ENCODE measurements at regions not wholly inside any gene's neighbourhood (a gene's known extent, or its start where the extent isn't known, plus 50 kb on each side); places are given as distances from the start of the nearest gene placed in this dataset.

DNA sequence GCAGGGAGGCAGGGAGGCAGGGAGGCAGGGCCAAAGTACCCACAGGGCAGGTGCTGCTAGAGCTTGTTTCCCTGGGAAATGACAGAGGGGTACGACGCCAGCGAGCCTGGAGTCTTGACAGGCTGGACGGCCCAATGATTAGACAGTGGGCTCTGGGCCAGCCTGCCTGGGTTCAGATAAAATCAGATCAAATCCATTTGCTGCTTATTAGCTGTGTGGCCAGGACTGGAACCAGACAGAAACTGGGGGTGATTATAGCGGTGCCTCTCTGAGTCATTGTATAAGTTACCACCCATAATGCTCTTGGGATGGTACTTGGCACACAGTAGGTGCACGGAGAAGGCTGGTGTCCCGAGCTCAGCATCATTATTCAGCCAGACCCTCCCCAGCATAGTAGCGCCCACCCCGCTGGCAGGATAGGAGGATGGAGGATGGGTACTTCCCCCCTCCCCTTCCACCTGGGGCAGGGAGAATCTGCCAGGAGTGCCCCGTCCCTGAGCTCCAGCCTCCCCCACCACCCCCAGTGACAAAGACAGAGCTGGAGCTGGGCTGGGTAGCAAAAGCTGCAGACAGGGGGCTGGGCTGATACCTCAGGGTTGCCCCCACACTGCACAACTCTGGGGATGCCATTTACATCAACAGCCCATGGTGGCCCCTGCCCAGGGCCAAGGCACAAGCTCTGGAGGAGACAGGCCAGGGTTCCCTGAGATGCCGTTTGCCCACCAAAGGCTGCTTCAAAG is 77.6 kb upstream of the TNRC6C start:
- Histone ChIP-seq H3K4me3 (ENCODE audit: low read depth, low read length) (no peak overlapping the region), H3K4me1 (ENCODE audit: control insufficient read depth, insufficient read depth, low read length) (no peaks in the 10 kb centered on the region), H3K36me3 (ENCODE audit: control insufficient read depth in 2 of 2, insufficient read depth in 1 of 2, low read length in 2 of 2) (no peaks in the 10 kb centered on the region), H3K27ac (ENCODE audit: extremely low read depth, low read depth, low read length) (no peak overlapping the region), H3K9me3 (ENCODE audit: control insufficient read depth, insufficient read depth, low read depth, low read length) (no peaks in the 10 kb centered on the region)
- TF ChIP-seq HOXD13 (CRISPR knock-in tag; IDR thresholded peaks at IDR 0.05; ENCODE audit: borderline replicate concordance) (no peak), SALL2 (tag by site-specific recombination; IDR thresholded peaks at IDR 0.05; ENCODE audit: borderline replicate concordance) (no peak), ZFP3 (tag by site-specific recombination; IDR thresholded peaks at IDR 0.05; ENCODE audit: low read depth) (no peak), SCRT1 (tag by site-specific recombination; IDR thresholded peaks at IDR 0.05; ENCODE audit: borderline replicate concordance) (no peak)
- TF ChIP-seq, protein P1, sequence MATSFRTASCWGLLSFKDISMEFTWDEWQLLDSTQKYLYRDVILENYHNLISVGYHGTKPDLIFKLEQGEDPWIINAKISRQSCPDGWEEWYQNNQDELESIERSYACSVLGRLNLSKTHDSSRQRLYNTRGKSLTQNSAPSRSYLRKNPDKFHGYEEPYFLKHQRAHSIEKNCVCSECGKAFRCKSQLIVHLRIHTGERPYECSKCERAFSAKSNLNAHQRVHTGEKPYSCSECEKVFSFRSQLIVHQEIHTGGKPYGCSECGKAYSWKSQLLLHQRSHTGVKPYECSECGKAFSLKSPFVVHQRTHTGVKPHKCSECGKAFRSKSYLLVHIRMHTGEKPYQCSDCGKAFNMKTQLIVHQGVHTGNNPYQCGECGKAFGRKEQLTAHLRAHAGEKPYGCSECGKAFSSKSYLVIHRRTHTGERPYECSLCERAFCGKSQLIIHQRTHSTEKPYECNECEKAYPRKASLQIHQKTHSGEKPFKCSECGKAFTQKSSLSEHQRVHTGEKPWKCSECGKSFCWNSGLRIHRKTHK (tag by site-specific recombination; IDR thresholded peaks at IDR 0.05): no peak
- TF ChIP-seq, protein P2, sequence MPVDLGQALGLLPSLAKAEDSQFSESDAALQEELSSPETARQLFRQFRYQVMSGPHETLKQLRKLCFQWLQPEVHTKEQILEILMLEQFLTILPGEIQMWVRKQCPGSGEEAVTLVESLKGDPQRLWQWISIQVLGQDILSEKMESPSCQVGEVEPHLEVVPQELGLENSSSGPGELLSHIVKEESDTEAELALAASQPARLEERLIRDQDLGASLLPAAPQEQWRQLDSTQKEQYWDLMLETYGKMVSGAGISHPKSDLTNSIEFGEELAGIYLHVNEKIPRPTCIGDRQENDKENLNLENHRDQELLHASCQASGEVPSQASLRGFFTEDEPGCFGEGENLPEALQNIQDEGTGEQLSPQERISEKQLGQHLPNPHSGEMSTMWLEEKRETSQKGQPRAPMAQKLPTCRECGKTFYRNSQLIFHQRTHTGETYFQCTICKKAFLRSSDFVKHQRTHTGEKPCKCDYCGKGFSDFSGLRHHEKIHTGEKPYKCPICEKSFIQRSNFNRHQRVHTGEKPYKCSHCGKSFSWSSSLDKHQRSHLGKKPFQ (tag by site-specific recombination; IDR thresholded peaks at IDR 0.05): no peak
- ChIA-PET POLR2A (interaction anchor here (0.5 to 1.5 kb wide), 2 partner anchors 18 to 78 kb away, joined by 3 to 7 read pairs; partner anchors contain the start of gene TNRC6C), CTCF (interaction anchor here (0.6 to 1.4 kb wide), 3 partner anchors 138 to 1064 kb away, joined by 3 to 5 read pairs (median 3); no protein-coding TSS in a partner anchor)

DNA sequence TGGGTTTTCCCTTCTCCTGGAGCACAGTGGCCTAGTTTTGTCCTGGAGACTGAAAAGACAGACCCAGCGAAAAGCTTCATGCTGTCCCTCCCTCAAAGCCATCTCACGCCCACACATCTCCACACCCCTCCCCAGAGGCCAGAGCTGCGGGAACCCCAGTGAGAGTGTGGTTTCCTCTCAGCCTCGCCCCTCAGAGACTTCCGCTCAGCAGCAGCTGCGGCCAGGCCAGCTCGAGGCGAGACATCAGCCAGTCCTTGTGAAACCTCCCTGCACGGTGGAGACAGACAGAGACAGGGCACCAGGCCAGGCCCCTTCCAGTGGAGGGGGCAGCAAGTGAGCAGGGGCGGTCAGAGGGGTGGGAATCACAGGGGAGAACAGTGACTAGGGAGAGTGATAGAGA is 77.0 kb upstream of the TNRC6C start:
- TF ChIP-seq, protein P3, sequence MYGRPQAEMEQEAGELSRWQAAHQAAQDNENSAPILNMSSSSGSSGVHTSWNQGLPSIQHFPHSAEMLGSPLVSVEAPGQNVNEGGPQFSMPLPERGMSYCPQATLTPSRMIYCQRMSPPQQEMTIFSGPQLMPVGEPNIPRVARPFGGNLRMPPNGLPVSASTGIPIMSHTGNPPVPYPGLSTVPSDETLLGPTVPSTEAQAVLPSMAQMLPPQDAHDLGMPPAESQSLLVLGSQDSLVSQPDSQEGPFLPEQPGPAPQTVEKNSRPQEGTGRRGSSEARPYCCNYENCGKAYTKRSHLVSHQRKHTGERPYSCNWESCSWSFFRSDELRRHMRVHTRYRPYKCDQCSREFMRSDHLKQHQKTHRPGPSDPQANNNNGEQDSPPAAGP (tag by site-specific recombination; IDR thresholded peaks at IDR 0.05): peak; percentile 50; the same call in 1 of the 2 replicates
- TF ChIP-seq ZNF792 (tag by site-specific recombination; IDR thresholded peaks at IDR 0.05) (no peak), ZFHX2 (tag by site-specific recombination; conservative IDR thresholded peaks at IDR 0.05) (peak; percentile 56), ZIC2 (tag by site-specific recombination; IDR thresholded peaks at IDR 0.05) (peak; percentile 66), ZNF311 (tag by site-specific recombination; IDR thresholded peaks at IDR 0.05; ENCODE audit: borderline replicate concordance) (no peak), ZNF155 (tag by site-specific recombination; IDR thresholded peaks at IDR 0.05) (no peak), KLF1 (tag by site-specific recombination; IDR thresholded peaks at IDR 0.05) (peak; percentile 62; the same call in 1 of the 2 replicates)
- TF ChIP-seq, protein P4, sequence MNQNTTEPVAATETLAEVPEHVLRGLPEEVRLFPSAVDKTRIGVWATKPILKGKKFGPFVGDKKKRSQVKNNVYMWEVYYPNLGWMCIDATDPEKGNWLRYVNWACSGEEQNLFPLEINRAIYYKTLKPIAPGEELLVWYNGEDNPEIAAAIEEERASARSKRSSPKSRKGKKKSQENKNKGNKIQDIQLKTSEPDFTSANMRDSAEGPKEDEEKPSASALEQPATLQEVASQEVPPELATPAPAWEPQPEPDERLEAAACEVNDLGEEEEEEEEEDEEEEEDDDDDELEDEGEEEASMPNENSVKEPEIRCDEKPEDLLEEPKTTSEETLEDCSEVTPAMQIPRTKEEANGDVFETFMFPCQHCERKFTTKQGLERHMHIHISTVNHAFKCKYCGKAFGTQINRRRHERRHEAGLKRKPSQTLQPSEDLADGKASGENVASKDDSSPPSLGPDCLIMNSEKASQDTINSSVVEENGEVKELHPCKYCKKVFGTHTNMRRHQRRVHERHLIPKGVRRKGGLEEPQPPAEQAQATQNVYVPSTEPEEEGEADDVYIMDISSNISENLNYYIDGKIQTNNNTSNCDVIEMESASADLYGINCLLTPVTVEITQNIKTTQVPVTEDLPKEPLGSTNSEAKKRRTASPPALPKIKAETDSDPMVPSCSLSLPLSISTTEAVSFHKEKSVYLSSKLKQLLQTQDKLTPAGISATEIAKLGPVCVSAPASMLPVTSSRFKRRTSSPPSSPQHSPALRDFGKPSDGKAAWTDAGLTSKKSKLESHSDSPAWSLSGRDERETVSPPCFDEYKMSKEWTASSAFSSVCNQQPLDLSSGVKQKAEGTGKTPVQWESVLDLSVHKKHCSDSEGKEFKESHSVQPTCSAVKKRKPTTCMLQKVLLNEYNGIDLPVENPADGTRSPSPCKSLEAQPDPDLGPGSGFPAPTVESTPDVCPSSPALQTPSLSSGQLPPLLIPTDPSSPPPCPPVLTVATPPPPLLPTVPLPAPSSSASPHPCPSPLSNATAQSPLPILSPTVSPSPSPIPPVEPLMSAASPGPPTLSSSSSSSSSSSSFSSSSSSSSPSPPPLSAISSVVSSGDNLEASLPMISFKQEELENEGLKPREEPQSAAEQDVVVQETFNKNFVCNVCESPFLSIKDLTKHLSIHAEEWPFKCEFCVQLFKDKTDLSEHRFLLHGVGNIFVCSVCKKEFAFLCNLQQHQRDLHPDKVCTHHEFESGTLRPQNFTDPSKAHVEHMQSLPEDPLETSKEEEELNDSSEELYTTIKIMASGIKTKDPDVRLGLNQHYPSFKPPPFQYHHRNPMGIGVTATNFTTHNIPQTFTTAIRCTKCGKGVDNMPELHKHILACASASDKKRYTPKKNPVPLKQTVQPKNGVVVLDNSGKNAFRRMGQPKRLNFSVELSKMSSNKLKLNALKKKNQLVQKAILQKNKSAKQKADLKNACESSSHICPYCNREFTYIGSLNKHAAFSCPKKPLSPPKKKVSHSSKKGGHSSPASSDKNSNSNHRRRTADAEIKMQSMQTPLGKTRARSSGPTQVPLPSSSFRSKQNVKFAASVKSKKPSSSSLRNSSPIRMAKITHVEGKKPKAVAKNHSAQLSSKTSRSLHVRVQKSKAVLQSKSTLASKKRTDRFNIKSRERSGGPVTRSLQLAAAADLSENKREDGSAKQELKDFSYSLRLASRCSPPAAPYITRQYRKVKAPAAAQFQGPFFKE (tag by site-specific recombination; IDR thresholded peaks at IDR 0.05; ENCODE audit: borderline replicate concordance): no peak
- Histone ChIP-seq H3K27ac (ENCODE audit: extremely low read depth, low read depth, low read length) (no peak overlapping the region), H3K9me3 (ENCODE audit: control insufficient read depth, insufficient read depth, low read depth, low read length) (no peaks in the 10 kb centered on the region), H3K4me1 (ENCODE audit: control insufficient read depth, insufficient read depth, low read length) (no peaks in the 10 kb centered on the region), H3K4me3 (ENCODE audit: low read depth, low read length) (no peak overlapping the region), H3K36me3 (ENCODE audit: control insufficient read depth in 2 of 2, insufficient read depth in 1 of 2, low read length in 2 of 2) (no peaks in the 10 kb centered on the region)
- ChIA-PET POLR2A (interaction anchor here (0.5 to 1.5 kb wide), 2 partner anchors 19 to 77 kb away, joined by 3 to 7 read pairs; partner anchors contain the start of gene TNRC6C), CTCF (interaction anchor here (0.7 to 1.4 kb wide), 2 partner anchors 137 to 155 kb away, joined by 3 to 5 read pairs; no protein-coding TSS in a partner anchor)
